Transverse colon (tissue), 4 donors: ENCODE measurements at regions not wholly inside any gene's neighbourhood (a gene's known extent, or its start where the extent isn't known, plus 50 kb on each side); places are given as distances from the start of the nearest gene placed in this dataset.

ENCODE experiments used
- CTCF ChIP-seq, 5 experiments: fragments of 200-600 bp in 3 of 5; fragments of 450-650 bp in 2 of 5; sonication (generic) in 3 of 5; IDR thresholded peaks; 1 replicate in 2 of 5; 2 replicates in 3 of 5; pipeline ENCODE4 v1.5.1; 2016 to 2017; ENCODE audit warnings: antibody characterized with exemption in 5 of 5, inconsistent platforms in 3 of 5, mild to moderate bottlenecking in 2 of 5, moderate library complexity in 1 of 5
- EP300 ChIP-seq: sonication (generic); formaldehyde crosslinking; IDR thresholded peaks from one replicate; pipeline ENCODE4 v1.6.1; 2017; ENCODE audit warnings: antibody characterized with exemption, low read depth
- POLR2A ChIP-seq: fragments of 450-650 bp; IDR thresholded peaks from one replicate; pipeline ENCODE4 v1.6.1; 2016; ENCODE audit warnings: antibody characterized with exemption, mild to moderate bottlenecking, moderate library complexity
- POLR2AphosphoS5 ChIP-seq, 3 donors: sonication (generic); formaldehyde crosslinking; IDR thresholded peaks; one replicate each; pipeline ENCODE4 v1.6.1; 2016; ENCODE audit warnings: antibody characterized with exemption in 3 of 3

GRCh38 chr14:38079886-38080285 lies 127.8 kb upstream of the SSTR1 start:
- TF ChIP-seq CTCF (IDR thresholded peaks at IDR 0.05) = no peak
- no peak for TF ChIP-seq POLR2A
- no peak for TF ChIP-seq POLR2AphosphoS5 (IDR thresholded peaks at IDR 0.05)
- TF ChIP-seq EP300 = no peak
